ENCODE measurements at regions not wholly inside any gene's neighbourhood (a gene's known extent, or its start where the extent isn't known, plus 50 kb on each side); places are given as distances from the start of the nearest gene placed in this dataset.

GRCh38 chr5:121164632-121165031 lies 687.0 kb upstream of the FTMT start:
- 5% methylated on average over 10 of the region's 10 CpGs for WGBS (ENCODE audit: low lambda C conversion rate)
- Histone ChIP-seq H3K9ac (ENCODE audit: insufficient read depth, low read depth, low read length) (no peak overlapping the region), H3K27me3 (ENCODE audit: control insufficient read depth in 1 of 2, insufficient read depth in 2 of 2, low read length in 2 of 2) (no peaks in the 10 kb centered on the region), H2AFZ (ENCODE audit: low read length) (peak overlapping the region; percentile 63), H3K4me2 (ENCODE audit: low read depth, low read length) (no peak overlapping the region), H4K20me1 (ENCODE audit: insufficient read depth, low read length) (no peaks in the 10 kb centered on the region), H3K36me3 (replicated peaks in 1 of 2; ENCODE audit: control insufficient read depth in 1 of 2, insufficient read depth in 2 of 2, low read length in 2 of 2) (no peaks in the 10 kb centered on the region), H3K79me2 (ENCODE audit: insufficient read depth, low read length) (no peaks in the 10 kb centered on the region), H3K27ac (ENCODE audit: extremely low read length, insufficient read depth, low read length) (no peak overlapping the region), H3K9me3 (ENCODE audit: low read length) (no peaks in the 10 kb centered on the region), H3K4me1 (ENCODE audit: insufficient read depth, low read length) (no peaks in the 10 kb centered on the region), H3K4me3 (replicated peaks in 1 of 3; ENCODE audit: insufficient read depth in 1 of 3, low read depth in 2 of 3, low read length in 3 of 3) (no peak overlapping the region)
- ChIA-PET CTCF (ENCODE audit: low intra/inter-chr PET ratio, low total read pairs) (no interaction called here), POLR2A (no interaction called here)
- TF ChIP-seq ZNF44 (CRISPR knock-in tag; IDR thresholded peaks at IDR 0.05) (no peak), TMF1 (CRISPR knock-in tag; IDR thresholded peaks at IDR 0.05; ENCODE audit: low read depth) (no peak)
- DNase-seq (ENCODE audit: low spot score) (no peak), ATAC-seq (no peak), FAIRE-seq (no peak)
- in situ Hi-C loops (cut with HindIII; ENCODE audit: extremely low pct_ligation_motif_present, low pct_unique_long_range_greater_than_20kb) (no loop called here), intact Hi-C loops (cut with micrococcal nuclease; ENCODE audit: unreplicated experiment) (no loop called here)
- BruUV-seq (replicated peaks), result no TSS peak

- no TSS peak for BruUV-seq (replicated peaks)
- H3K4me1 ChIP-seq (ENCODE audit: insufficient read depth, low read length), result no peaks in the 10 kb centered on the region
- FAIRE-seq, result no peak
- CTCF ChIA-PET (ENCODE audit: low intra/inter-chr PET ratio, low total read pairs), result no interaction called here
- in situ Hi-C loops (cut with HindIII; ENCODE audit: extremely low pct_ligation_motif_present, low pct_unique_long_range_greater_than_20kb), result no loop called here
- H3K9ac ChIP-seq (ENCODE audit: insufficient read depth, low read depth, low read length), result no peak overlapping the region
- H3K4me3 ChIP-seq (replicated peaks in 1 of 3; ENCODE audit: insufficient read depth in 1 of 3, low read depth in 2 of 3, low read length in 3 of 3), result no peak overlapping the region
- H4K20me1 ChIP-seq (ENCODE audit: insufficient read depth, low read length), result no peaks in the 10 kb centered on the region
- no peaks in the 10 kb centered on the region; a peak in 1 of 5 replicates for H3K27me3 ChIP-seq (ENCODE audit: control insufficient read depth in 1 of 2, insufficient read depth in 2 of 2, low read length in 2 of 2)
- intact Hi-C loops (cut with micrococcal nuclease; ENCODE audit: unreplicated experiment), result no loop called here
- no peak overlapping the region for H3K27ac ChIP-seq (ENCODE audit: extremely low read length, insufficient read depth, low read length)
- no peak for ATAC-seq
- H3K4me2 ChIP-seq (ENCODE audit: low read depth, low read length), result no peak overlapping the region
- no peaks in the 10 kb centered on the region for H3K9me3 ChIP-seq (ENCODE audit: low read length)
- no peaks in the 10 kb centered on the region for H3K79me2 ChIP-seq (ENCODE audit: insufficient read depth, low read length)
- no peak overlapping the region for H2AFZ ChIP-seq (ENCODE audit: low read length)
- DNase-seq (ENCODE audit: low spot score), result no peak
- POLR2A ChIA-PET, result no interaction called here
- H3K36me3 ChIP-seq (replicated peaks in 1 of 2; ENCODE audit: control insufficient read depth in 1 of 2, insufficient read depth in 2 of 2, low read length in 2 of 2), result no peaks in the 10 kb centered on the region
- TF ChIP-seq KDM1A (CRISPR knock-in tag; IDR thresholded peaks at IDR 0.05), result no peak
- no peak for TF ChIP-seq FOSL2 (CRISPR knock-in tag; IDR thresholded peaks at IDR 0.05)
- TF ChIP-seq TBX3 (IDR thresholded peaks at IDR 0.05; ENCODE audit: borderline replicate concordance), result no peak
- no peak for TF ChIP-seq SNAPC5 (CRISPR knock-in tag; IDR thresholded peaks at IDR 0.05; ENCODE audit: borderline replicate concordance)
- TF ChIP-seq, protein P1, sequence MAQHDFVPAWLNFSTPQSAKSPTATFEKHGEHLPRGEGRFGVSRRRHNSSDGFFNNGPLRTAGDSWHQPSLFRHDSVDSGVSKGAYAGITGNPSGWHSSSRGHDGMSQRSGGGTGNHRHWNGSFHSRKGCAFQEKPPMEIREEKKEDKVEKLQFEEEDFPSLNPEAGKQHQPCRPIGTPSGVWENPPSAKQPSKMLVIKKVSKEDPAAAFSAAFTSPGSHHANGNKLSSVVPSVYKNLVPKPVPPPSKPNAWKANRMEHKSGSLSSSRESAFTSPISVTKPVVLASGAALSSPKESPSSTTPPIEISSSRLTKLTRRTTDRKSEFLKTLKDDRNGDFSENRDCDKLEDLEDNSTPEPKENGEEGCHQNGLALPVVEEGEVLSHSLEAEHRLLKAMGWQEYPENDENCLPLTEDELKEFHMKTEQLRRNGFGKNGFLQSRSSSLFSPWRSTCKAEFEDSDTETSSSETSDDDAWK (CRISPR knock-in tag; IDR thresholded peaks at IDR 0.05), result no peak
- TF ChIP-seq ZNF563 (CRISPR knock-in tag; IDR thresholded peaks at IDR 0.05), result no peak
- no peak for TF ChIP-seq ZNF235 (CRISPR knock-in tag; IDR thresholded peaks at IDR 0.05; ENCODE audit: borderline replicate concordance)
- TF ChIP-seq ZNF761 (CRISPR knock-in tag; conservative IDR thresholded peaks at IDR 0.05), result no peak
- no peak for TF ChIP-seq HNF1A (IDR thresholded peaks at IDR 0.05; ENCODE audit: low read depth)
- TF ChIP-seq HNF1A (CRISPR knock-in tag; IDR thresholded peaks at IDR 0.05; ENCODE audit: borderline replicate concordance), result no peak
- TF ChIP-seq YEATS2 (CRISPR knock-in tag; IDR thresholded peaks at IDR 0.05; ENCODE audit: borderline replicate concordance), result no peak
These were observed 680.3 kb upstream of the FTMT start for GRCh38 chr5:121171361-121171760.
